ENCODE measurements at regions not wholly inside any gene's neighbourhood (a gene's known extent, or its start where the extent isn't known, plus 50 kb on each side); places are given as distances from the start of the nearest gene placed in this dataset.
"Not testable (repeated sequence)": the region's sequence is repeated elsewhere in the genome, so short reads cannot be mapped to it uniquely, and the experiment has no call there.

GRCh38 chr18:39208190-39208589 is 1642.6 kb upstream of the CELF4 start:
- no peak for DNase-seq

GRCh38 chr18:39206398-39207103 is 1641.0 kb upstream of the CELF4 start:
- DNase-seq, result not testable (repeated sequence)

GRCh38 chr18:39205565-39206195 is 1640.1 kb upstream of the CELF4 start:
- no peak for DNase-seq

GRCh38 chr18:39200153-39200552 is 1634.6 kb upstream of the CELF4 start:
- DNase-seq, result no peak

- no peak for DNase-seq
Observed at GRCh38 chr18:39199231-39199855, 1633.7 kb upstream of the CELF4 start.

- DNase-seq, result no peak
Observed at GRCh38 chr18:39198376-39198775, 1632.8 kb upstream of the CELF4 start.

- no peak for DNase-seq
Observed at GRCh38 chr18:39191931-39192330, 1626.3 kb upstream of the CELF4 start.

- no peak for DNase-seq
Observed at GRCh38 chr18:39191058-39191457, 1625.5 kb upstream of the CELF4 start.

GRCh38 chr18:39190508-39190907 is 1624.9 kb upstream of the CELF4 start:
- no peak for DNase-seq

GRCh38 chr18:39188278-39188677 is 1622.7 kb upstream of the CELF4 start:
- no peak for DNase-seq

GRCh38 chr18:39186008-39186407 is 1620.4 kb upstream of the CELF4 start:
- no peak for DNase-seq

GRCh38 chr18:39184176-39184575 is 1618.6 kb upstream of the CELF4 start:
- DNase-seq, result no peak

GRCh38 chr18:39178166-39178565 is 1612.6 kb upstream of the CELF4 start:
- no peak for DNase-seq

- DNase-seq, result no peak
Observed at GRCh38 chr18:39172695-39173421, 1607.3 kb upstream of the CELF4 start.

GRCh38 chr18:39168723-39169122 is 1603.1 kb upstream of the CELF4 start:
- DNase-seq, result no peak

GRCh38 chr18:39167990-39168389 is 1602.4 kb upstream of the CELF4 start:
- DNase-seq, result no peak

- no peak for DNase-seq
Observed at GRCh38 chr18:39166776-39167175, 1601.2 kb upstream of the CELF4 start.

- DNase-seq, result no peak
Observed at GRCh38 chr18:39162013-39162827, 1596.6 kb upstream of the CELF4 start.

GRCh38 chr18:39149211-39149806 is 1583.7 kb upstream of the CELF4 start:
- no peak for DNase-seq

GRCh38 chr18:39134255-39134654 is 1568.7 kb upstream of the CELF4 start:
- DNase-seq, result no peak

GRCh38 chr18:39127538-39127937 is 1561.9 kb upstream of the CELF4 start:
- not testable (repeated sequence) for DNase-seq

GRCh38 chr18:39113790-39114189 is 1548.2 kb upstream of the CELF4 start:
- no peak for DNase-seq

All from GDM1 (cell line).